ENCODE measurements at regions not wholly inside any gene's neighbourhood (a gene's known extent, or its start where the extent isn't known, plus 50 kb on each side); places are given as distances from the start of the nearest gene placed in this dataset.
"Not testable (repeated sequence)": the region's sequence is repeated elsewhere in the genome, so short reads cannot be mapped to it uniquely, and the experiment has no call there.

GRCh38 chr14:104308534-104308933 is 170.1 kb downstream of the KIF26A start:
- TF ChIP-seq, protein P1, sequence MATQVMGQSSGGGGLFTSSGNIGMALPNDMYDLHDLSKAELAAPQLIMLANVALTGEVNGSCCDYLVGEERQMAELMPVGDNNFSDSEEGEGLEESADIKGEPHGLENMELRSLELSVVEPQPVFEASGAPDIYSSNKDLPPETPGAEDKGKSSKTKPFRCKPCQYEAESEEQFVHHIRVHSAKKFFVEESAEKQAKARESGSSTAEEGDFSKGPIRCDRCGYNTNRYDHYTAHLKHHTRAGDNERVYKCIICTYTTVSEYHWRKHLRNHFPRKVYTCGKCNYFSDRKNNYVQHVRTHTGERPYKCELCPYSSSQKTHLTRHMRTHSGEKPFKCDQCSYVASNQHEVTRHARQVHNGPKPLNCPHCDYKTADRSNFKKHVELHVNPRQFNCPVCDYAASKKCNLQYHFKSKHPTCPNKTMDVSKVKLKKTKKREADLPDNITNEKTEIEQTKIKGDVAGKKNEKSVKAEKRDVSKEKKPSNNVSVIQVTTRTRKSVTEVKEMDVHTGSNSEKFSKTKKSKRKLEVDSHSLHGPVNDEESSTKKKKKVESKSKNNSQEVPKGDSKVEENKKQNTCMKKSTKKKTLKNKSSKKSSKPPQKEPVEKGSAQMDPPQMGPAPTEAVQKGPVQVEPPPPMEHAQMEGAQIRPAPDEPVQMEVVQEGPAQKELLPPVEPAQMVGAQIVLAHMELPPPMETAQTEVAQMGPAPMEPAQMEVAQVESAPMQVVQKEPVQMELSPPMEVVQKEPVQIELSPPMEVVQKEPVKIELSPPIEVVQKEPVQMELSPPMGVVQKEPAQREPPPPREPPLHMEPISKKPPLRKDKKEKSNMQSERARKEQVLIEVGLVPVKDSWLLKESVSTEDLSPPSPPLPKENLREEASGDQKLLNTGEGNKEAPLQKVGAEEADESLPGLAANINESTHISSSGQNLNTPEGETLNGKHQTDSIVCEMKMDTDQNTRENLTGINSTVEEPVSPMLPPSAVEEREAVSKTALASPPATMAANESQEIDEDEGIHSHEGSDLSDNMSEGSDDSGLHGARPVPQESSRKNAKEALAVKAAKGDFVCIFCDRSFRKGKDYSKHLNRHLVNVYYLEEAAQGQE (IDR thresholded peaks at IDR 0.05; ENCODE audit: unreplicated experiment) = not testable (repeated sequence)
- TF ChIP-seq, protein P2, sequence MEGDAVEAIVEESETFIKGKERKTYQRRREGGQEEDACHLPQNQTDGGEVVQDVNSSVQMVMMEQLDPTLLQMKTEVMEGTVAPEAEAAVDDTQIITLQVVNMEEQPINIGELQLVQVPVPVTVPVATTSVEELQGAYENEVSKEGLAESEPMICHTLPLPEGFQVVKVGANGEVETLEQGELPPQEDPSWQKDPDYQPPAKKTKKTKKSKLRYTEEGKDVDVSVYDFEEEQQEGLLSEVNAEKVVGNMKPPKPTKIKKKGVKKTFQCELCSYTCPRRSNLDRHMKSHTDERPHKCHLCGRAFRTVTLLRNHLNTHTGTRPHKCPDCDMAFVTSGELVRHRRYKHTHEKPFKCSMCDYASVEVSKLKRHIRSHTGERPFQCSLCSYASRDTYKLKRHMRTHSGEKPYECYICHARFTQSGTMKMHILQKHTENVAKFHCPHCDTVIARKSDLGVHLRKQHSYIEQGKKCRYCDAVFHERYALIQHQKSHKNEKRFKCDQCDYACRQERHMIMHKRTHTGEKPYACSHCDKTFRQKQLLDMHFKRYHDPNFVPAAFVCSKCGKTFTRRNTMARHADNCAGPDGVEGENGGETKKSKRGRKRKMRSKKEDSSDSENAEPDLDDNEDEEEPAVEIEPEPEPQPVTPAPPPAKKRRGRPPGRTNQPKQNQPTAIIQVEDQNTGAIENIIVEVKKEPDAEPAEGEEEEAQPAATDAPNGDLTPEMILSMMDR (conservative IDR thresholded peaks at IDR 0.05; ENCODE audit: low read depth in 2 of 2) = not testable (repeated sequence)
- TF ChIP-seq POLR2AphosphoS5 (IDR thresholded peaks at IDR 0.05; ENCODE audit: low read depth); NANOG (IDR thresholded peaks at IDR 0.05; ENCODE audit: borderline replicate concordance); EZH2 (IDR thresholded peaks at IDR 0.05; ENCODE audit: low read depth, unreplicated experiment); JUNB (IDR thresholded peaks at IDR 0.05; ENCODE audit: unreplicated experiment); ZNF114 (CRISPR knock-in tag; IDR thresholded peaks at IDR 0.05); ZNF462 (CRISPR knock-in tag; IDR thresholded peaks at IDR 0.05); CREB1 (CRISPR knock-in tag; IDR thresholded peaks at IDR 0.05; ENCODE audit: low read depth); EZH2phosphoT487 (IDR thresholded peaks at IDR 0.05; ENCODE audit: unreplicated experiment); ZNF331 (CRISPR knock-in tag; IDR thresholded peaks at IDR 0.05; ENCODE audit: low read depth); ETS1 (IDR thresholded peaks at IDR 0.05): not testable (repeated sequence)

Data from GM23338 (cell line).